ENCODE measurements at regions not wholly inside any gene's neighbourhood (a gene's known extent, or its start where the extent isn't known, plus 50 kb on each side); places are given as distances from the start of the nearest gene placed in this dataset.

- TF ChIP-seq CTCF (IDR thresholded peaks at IDR 0.05) = no peak
- no peak for TF ChIP-seq POLR2A (IDR thresholded peaks at IDR 0.05)
Measured at GRCh38 chr1:214816603-214817002, 213.6 kb downstream of the CENPF start.
